ENCODE measurements at regions not wholly inside any gene's neighbourhood (a gene's known extent, or its start where the extent isn't known, plus 50 kb on each side); places are given as distances from the start of the nearest gene placed in this dataset.

- no peak for ATAC-seq
- TF ChIP-seq ZNF8 (CRISPR knock-in tag; IDR thresholded peaks at IDR 0.05) (no peak), SNAI2 (CRISPR knock-in tag; IDR thresholded peaks at IDR 0.05) (no peak), GLIS3 (CRISPR knock-in tag; IDR thresholded peaks at IDR 0.05) (no peak), ISL1 (CRISPR knock-in tag; IDR thresholded peaks at IDR 0.05) (no peak), OSR1 (CRISPR knock-in tag; IDR thresholded peaks at IDR 0.05) (no peak), CSDC2 (CRISPR knock-in tag; IDR thresholded peaks at IDR 0.05) (no peak), CREB5 (CRISPR knock-in tag; IDR thresholded peaks at IDR 0.05; ENCODE audit: low read depth) (no peak), ZFP30 (CRISPR knock-in tag; IDR thresholded peaks at IDR 0.05) (no peak)
- TF ChIP-seq, protein P1, sequence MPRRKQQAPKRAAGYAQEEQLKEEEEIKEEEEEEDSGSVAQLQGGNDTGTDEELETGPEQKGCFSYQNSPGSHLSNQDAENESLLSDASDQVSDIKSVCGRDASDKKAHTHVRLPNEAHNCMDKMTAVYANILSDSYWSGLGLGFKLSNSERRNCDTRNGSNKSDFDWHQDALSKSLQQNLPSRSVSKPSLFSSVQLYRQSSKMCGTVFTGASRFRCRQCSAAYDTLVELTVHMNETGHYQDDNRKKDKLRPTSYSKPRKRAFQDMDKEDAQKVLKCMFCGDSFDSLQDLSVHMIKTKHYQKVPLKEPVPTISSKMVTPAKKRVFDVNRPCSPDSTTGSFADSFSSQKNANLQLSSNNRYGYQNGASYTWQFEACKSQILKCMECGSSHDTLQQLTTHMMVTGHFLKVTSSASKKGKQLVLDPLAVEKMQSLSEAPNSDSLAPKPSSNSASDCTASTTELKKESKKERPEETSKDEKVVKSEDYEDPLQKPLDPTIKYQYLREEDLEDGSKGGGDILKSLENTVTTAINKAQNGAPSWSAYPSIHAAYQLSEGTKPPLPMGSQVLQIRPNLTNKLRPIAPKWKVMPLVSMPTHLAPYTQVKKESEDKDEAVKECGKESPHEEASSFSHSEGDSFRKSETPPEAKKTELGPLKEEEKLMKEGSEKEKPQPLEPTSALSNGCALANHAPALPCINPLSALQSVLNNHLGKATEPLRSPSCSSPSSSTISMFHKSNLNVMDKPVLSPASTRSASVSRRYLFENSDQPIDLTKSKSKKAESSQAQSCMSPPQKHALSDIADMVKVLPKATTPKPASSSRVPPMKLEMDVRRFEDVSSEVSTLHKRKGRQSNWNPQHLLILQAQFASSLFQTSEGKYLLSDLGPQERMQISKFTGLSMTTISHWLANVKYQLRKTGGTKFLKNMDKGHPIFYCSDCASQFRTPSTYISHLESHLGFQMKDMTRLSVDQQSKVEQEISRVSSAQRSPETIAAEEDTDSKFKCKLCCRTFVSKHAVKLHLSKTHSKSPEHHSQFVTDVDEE (CRISPR knock-in tag; IDR thresholded peaks at IDR 0.05), result no peak
These were observed 290.0 kb downstream of the TFAP2B start for GRCh38 chr6:51108563-51109234.

- no peak for ATAC-seq
- no peak for TF ChIP-seq CSDC2 (CRISPR knock-in tag; IDR thresholded peaks at IDR 0.05)
- TF ChIP-seq OSR1 (CRISPR knock-in tag; IDR thresholded peaks at IDR 0.05), result no peak
- no peak for TF ChIP-seq ESRRG (CRISPR knock-in tag; IDR thresholded peaks at IDR 0.05)
- no peak for TF ChIP-seq ZFP3 (CRISPR knock-in tag; IDR thresholded peaks at IDR 0.05)
- no peak for TF ChIP-seq PATZ1 (CRISPR knock-in tag; IDR thresholded peaks at IDR 0.05; ENCODE audit: borderline replicate concordance)
- TF ChIP-seq ZNF70 (CRISPR knock-in tag; IDR thresholded peaks at IDR 0.05), result no peak
These were observed 294.1 kb downstream of the TFAP2B start for GRCh38 chr6:51112731-51113130.

DNA sequence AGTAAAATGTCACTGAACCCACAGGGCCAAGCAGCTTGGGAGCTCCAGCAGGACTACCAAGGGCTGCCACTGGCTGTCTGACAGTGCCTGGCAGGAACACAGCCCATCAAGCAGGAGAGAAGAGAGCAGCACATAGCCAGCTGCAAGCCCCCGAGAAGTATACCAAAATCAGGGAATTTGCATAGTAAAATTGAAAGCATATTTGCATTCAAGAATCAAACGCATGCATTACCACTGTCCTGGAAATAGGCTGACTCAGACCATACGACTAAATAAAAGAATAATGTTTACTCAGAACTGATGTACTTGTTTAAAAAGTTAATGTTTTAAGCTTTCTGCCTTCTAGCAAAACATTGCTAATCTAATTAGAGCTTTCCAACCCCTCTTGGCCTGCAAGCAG lies 298.1 kb downstream of the TFAP2B start:
- no peak for ATAC-seq

GRCh38 chr6:51118792-51119191 lies 300.1 kb downstream of the TFAP2B start:
- no peak for ATAC-seq
- no peak for TF ChIP-seq CSRNP3 (CRISPR knock-in tag; IDR thresholded peaks at IDR 0.05)
- TF ChIP-seq ZFP3 (CRISPR knock-in tag; IDR thresholded peaks at IDR 0.05), result no peak
- peak; percentile 35; the same call in 1 of the 2 replicates for TF ChIP-seq TCF4 (CRISPR knock-in tag; IDR thresholded peaks at IDR 0.05; ENCODE audit: borderline replicate concordance)
- no peak for TF ChIP-seq ZNF8 (CRISPR knock-in tag; IDR thresholded peaks at IDR 0.05)
- no peak for TF ChIP-seq SNAI2 (CRISPR knock-in tag; IDR thresholded peaks at IDR 0.05)
- TF ChIP-seq PPARA (CRISPR knock-in tag; IDR thresholded peaks at IDR 0.05; ENCODE audit: borderline replicate concordance), result no peak
- no peak for TF ChIP-seq GLIS3 (CRISPR knock-in tag; IDR thresholded peaks at IDR 0.05)
- TF ChIP-seq, protein P1 (CRISPR knock-in tag; IDR thresholded peaks at IDR 0.05), result 0 out of 2 replicates have a peak, but pooled peaks have one; percentile 50

More for the DNA sequence above, 298.1 kb downstream of the TFAP2B start:
- TF ChIP-seq ZNF70 (CRISPR knock-in tag; IDR thresholded peaks at IDR 0.05) (no peak), RARB (CRISPR knock-in tag; IDR thresholded peaks at IDR 0.05) (no peak)

All from SK-N-SH treated with all-trans-retinoic acid at 6 μM for 48 hours (cell line).